ENCODE measurements at regions not wholly inside any gene's neighbourhood (a gene's known extent, or its start where the extent isn't known, plus 50 kb on each side); places are given as distances from the start of the nearest gene placed in this dataset.

GRCh38 chr10:106410331-106410730 is 754.2 kb downstream of the SORCS1 start:
- no peak for DNase-seq
- FAIRE-seq = no peak
- no peaks in the 10 kb centered on the region for H3K36me3 ChIP-seq
- no peaks in the 10 kb centered on the region for H3K4me1 ChIP-seq
- intact Hi-C loops (cut with DNase I) = no loop called here
- no peak overlapping the region for H3K27ac ChIP-seq
- H3K9me3 ChIP-seq = no peaks in the 10 kb centered on the region
- no peaks in the 10 kb centered on the region for H3K27me3 ChIP-seq
- no peak overlapping the region for H3K4me3 ChIP-seq
- 45 to 49% methylated on average over 1 of the region's 1 CpG for WGBS, 2 donors
- TF ChIP-seq, protein P1, sequence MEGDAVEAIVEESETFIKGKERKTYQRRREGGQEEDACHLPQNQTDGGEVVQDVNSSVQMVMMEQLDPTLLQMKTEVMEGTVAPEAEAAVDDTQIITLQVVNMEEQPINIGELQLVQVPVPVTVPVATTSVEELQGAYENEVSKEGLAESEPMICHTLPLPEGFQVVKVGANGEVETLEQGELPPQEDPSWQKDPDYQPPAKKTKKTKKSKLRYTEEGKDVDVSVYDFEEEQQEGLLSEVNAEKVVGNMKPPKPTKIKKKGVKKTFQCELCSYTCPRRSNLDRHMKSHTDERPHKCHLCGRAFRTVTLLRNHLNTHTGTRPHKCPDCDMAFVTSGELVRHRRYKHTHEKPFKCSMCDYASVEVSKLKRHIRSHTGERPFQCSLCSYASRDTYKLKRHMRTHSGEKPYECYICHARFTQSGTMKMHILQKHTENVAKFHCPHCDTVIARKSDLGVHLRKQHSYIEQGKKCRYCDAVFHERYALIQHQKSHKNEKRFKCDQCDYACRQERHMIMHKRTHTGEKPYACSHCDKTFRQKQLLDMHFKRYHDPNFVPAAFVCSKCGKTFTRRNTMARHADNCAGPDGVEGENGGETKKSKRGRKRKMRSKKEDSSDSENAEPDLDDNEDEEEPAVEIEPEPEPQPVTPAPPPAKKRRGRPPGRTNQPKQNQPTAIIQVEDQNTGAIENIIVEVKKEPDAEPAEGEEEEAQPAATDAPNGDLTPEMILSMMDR (IDR thresholded peaks at IDR 0.05) = no peak
- no peak for ATAC-seq

DNA sequence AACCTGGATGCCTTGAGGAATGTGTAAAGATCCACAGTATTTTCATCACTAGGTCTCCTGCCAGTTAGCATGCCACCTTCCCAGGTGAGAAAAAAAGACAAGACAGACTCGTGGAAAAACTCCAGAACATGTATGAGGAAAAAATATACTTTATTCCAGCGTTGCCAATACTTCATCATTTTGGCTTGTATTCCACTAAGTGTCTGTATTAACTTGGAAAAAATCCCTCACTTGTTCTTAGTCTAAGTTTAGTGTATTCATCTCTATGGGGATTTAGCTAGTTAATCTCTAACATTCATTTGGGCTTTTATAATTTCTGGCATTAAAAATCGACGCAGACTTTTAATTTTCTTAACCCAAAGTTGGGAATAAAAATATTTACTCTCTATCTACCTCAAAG is 759.4 kb downstream of the SORCS1 start:
- H3K4me1 ChIP-seq = no peaks in the 10 kb centered on the region
- no peaks in the 10 kb centered on the region for H3K27me3 ChIP-seq
- FAIRE-seq = no peak
- TF ChIP-seq, protein P1 (IDR thresholded peaks at IDR 0.05) = no peak
- no peak overlapping the region for H3K4me3 ChIP-seq
- no peak overlapping the region for H3K27ac ChIP-seq
- no peaks in the 10 kb centered on the region for H3K36me3 ChIP-seq
- no peaks in the 10 kb centered on the region for H3K9me3 ChIP-seq
- 25 to 34% methylated on average over 4 of the region's 4 CpGs for WGBS, 2 donors
- no peak for DNase-seq
- intact Hi-C loops (cut with DNase I) = no loop called here
- ATAC-seq = no peak

- WGBS, 2 donors = 81 to 91% methylated on average over 2 of the region's 2 CpGs
- H3K9me3 ChIP-seq = no peaks in the 10 kb centered on the region
- FAIRE-seq (no peak), ATAC-seq (no peak), DNase-seq (no peak)
- TF ChIP-seq, protein P1 (IDR thresholded peaks at IDR 0.05) = no peak
- no peaks in the 10 kb centered on the region for H3K27me3 ChIP-seq
- intact Hi-C loops (cut with DNase I) = no loop called here
- H3K4me1 ChIP-seq = no peaks in the 10 kb centered on the region
- H3K4me3 ChIP-seq = no peak overlapping the region
- H3K27ac ChIP-seq = no peak overlapping the region
- H3K36me3 ChIP-seq = no peaks in the 10 kb centered on the region
These were observed 762.0 kb downstream of the SORCS1 start for GRCh38 chr10:106402458-106402857.

GRCh38 chr10:106401967-106402366 is 762.5 kb downstream of the SORCS1 start:
- Histone ChIP-seq H3K36me3 (no peaks in the 10 kb centered on the region), H3K4me3 (no peak overlapping the region), H3K4me1 (no peaks in the 10 kb centered on the region), H3K27me3 (no peaks in the 10 kb centered on the region), H3K27ac (no peak overlapping the region), H3K9me3 (no peaks in the 10 kb centered on the region)
- intact Hi-C loops (cut with DNase I) = no loop called here
- FAIRE-seq (no peak), DNase-seq (no peak), ATAC-seq (no peak)
- TF ChIP-seq, protein P1 (IDR thresholded peaks at IDR 0.05) = no peak

GRCh38 chr10:106401161-106401560 is 763.3 kb downstream of the SORCS1 start:
- no peak for FAIRE-seq
- TF ChIP-seq, protein P1 (IDR thresholded peaks at IDR 0.05) = no peak
- H3K4me3 ChIP-seq = no peak overlapping the region
- no peak for ATAC-seq
- no peak for DNase-seq
- H3K4me1 ChIP-seq = peaks cover 0 to 1% (median under 1%) of the 10 kb centered on the region in 3 donors
- H3K27me3 ChIP-seq = no peaks in the 10 kb centered on the region
- H3K27ac ChIP-seq = no peak overlapping the region
- no peaks in the 10 kb centered on the region for H3K9me3 ChIP-seq
- H3K36me3 ChIP-seq = no peaks in the 10 kb centered on the region
- intact Hi-C loops (cut with DNase I) = no loop called here
